GM21390 (cell line): ENCODE measurements at regions not wholly inside any gene's neighbourhood (a gene's known extent, or its start where the extent isn't known, plus 50 kb on each side); places are given as distances from the start of the nearest gene placed in this dataset.

ENCODE experiments used
- ATAC-seq: cut with Tn5 transposase; IDR thresholded peaks from one replicate; pipeline ENCODE4 v1.9.1; 2021; ENCODE audit not compliant: unreplicated experiment

- no peak for ATAC-seq
Observed at GRCh38 chr14:71588576-71589215, 343.5 kb upstream of the RGS6 start.

- ATAC-seq = no peak
Observed at GRCh38 chr14:71589609-71590008, 342.6 kb upstream of the RGS6 start.

GRCh38 chr14:71590131-71590530 is 342.1 kb upstream of the RGS6 start:
- no peak for ATAC-seq

- ATAC-seq = no peak
Observed at GRCh38 chr14:71591231-71591630, 341.0 kb upstream of the RGS6 start.

- peak; percentile 54 for ATAC-seq
Observed at GRCh38 chr14:71591929-71592328, 340.3 kb upstream of the RGS6 start.

- no peak for ATAC-seq
Observed at GRCh38 chr14:71592361-71592760, 339.9 kb upstream of the RGS6 start.

GRCh38 chr14:71593966-71594365 is 338.3 kb upstream of the RGS6 start:
- ATAC-seq = no peak

GRCh38 chr14:71594821-71595220 is 337.4 kb upstream of the RGS6 start:
- ATAC-seq = no peak

- ATAC-seq = no peak
Observed at GRCh38 chr14:71595441-71595840, 336.8 kb upstream of the RGS6 start.

- peak; percentile 25 for ATAC-seq
Observed at GRCh38 chr14:71597287-71597920, 334.8 kb upstream of the RGS6 start.

- ATAC-seq = peak; percentile 74
Observed at GRCh38 chr14:71597955-71598660, 334.1 kb upstream of the RGS6 start.

GRCh38 chr14:71600309-71600708 is 331.9 kb upstream of the RGS6 start:
- no peak for ATAC-seq

- no peak for ATAC-seq
Observed at GRCh38 chr14:71602524-71602923, 329.7 kb upstream of the RGS6 start.

GRCh38 chr14:71604231-71604630 is 328.0 kb upstream of the RGS6 start:
- ATAC-seq = no peak

GRCh38 chr14:71606064-71606463 is 326.2 kb upstream of the RGS6 start:
- no peak for ATAC-seq

GRCh38 chr14:71606575-71606974 is 325.7 kb upstream of the RGS6 start:
- no peak for ATAC-seq

- ATAC-seq = no peak
Observed at GRCh38 chr14:71607056-71607455, 325.2 kb upstream of the RGS6 start.

- ATAC-seq = no peak
Observed at GRCh38 chr14:71610149-71610548, 322.1 kb upstream of the RGS6 start.

GRCh38 chr14:71610797-71611196 is 321.4 kb upstream of the RGS6 start:
- ATAC-seq = no peak

- ATAC-seq = no peak
Observed at GRCh38 chr14:71613168-71613567, 319.1 kb upstream of the RGS6 start.

- no peak for ATAC-seq
Observed at GRCh38 chr14:71616013-71616412, 316.2 kb upstream of the RGS6 start.

- no peak for ATAC-seq
Observed at GRCh38 chr14:71618047-71618446, 314.2 kb upstream of the RGS6 start.
